ENCODE measurements at regions not wholly inside any gene's neighbourhood (a gene's known extent, or its start where the extent isn't known, plus 50 kb on each side); places are given as distances from the start of the nearest gene placed in this dataset.

DNA sequence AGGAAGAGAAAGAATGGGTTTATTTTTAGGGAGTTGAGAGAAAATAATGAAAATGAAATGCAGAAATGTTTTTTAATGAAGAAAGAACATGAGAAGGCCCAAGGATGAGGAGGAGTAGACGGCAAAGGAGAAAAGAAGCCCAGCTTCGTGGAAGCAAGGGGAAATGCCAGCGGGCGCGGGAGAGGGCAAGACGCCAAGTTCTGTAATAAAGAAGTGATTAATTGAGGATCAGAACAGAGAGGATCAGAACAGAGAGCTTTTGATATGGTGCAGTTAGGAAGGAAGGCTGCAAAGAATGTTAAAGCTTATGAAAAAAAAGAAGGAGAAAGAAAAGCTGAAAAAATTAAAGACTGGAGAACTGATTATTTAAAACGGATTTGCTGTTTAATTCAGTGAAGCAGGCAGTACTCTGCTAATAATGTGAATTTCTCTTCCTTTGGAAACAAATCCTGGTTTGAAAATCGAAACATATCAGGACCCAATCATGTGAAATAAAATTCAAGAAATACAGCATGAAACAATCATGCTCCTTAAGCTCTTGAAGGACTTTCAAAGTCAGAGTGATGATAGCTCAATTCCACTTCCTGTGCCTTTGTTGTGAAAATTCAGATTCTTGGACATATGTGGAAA, 99.3 kb upstream of the SOX1 start:
- H3K27ac ChIP-seq (ENCODE audit: low read depth, low read length) = no peak overlapping the region
- H2BK20ac ChIP-seq (ENCODE audit: low read length) = no peak overlapping the region
- H3K4me3 ChIP-seq (ENCODE audit: extremely low read depth in 1 of 4, insufficient read depth in 2 of 4, low read depth in 3 of 4, low read length in 4 of 4) = no peak overlapping the region
- no peak overlapping the region for H4K8ac ChIP-seq (ENCODE audit: extremely low read depth, insufficient read depth, low read length)
- no peaks in the 10 kb centered on the region for H3K79me2 ChIP-seq (ENCODE audit: control insufficient read depth in 1 of 2, insufficient read depth in 2 of 2, low read length in 2 of 2)
- H2BK5ac ChIP-seq (ENCODE audit: low read depth, low read length) = no peak overlapping the region
- TF ChIP-seq BACH1 (IDR thresholded peaks at IDR 0.05; ENCODE audit: low read length) (no peak), NRF1 (IDR thresholded peaks at IDR 0.05; ENCODE audit: low read depth, low read length) (no peak), CHD2 (IDR thresholded peaks at IDR 0.05; ENCODE audit: low read length) (no peak), RAD21 (IDR thresholded peaks at IDR 0.05 in 1 of 2, conservative IDR thresholded peaks at IDR 0.05 in 1 of 2; ENCODE audit: low read depth in 2 of 2, low read length in 2 of 2) (no peak), FOSL1 (IDR thresholded peaks at IDR 0.05; ENCODE audit: insufficient read depth, low read depth, low read length) (no peak), BCL11A (IDR thresholded peaks at IDR 0.05; ENCODE audit: low read depth in 2 of 2, low read length in 2 of 2) (no peak)
- H3K4ac ChIP-seq (replicated peaks; ENCODE audit: insufficient read length, low read depth, low read length) = no peak overlapping the region
- no peak overlapping the region for H3K18ac ChIP-seq (ENCODE audit: extremely low read depth, low read length)
- no peak overlapping the region for H2BK120ac ChIP-seq (replicated peaks; ENCODE audit: low read depth, low read length)
- H3K23me2 ChIP-seq (ENCODE audit: low read depth, low read length) = no peaks in the 10 kb centered on the region
- H2AFZ ChIP-seq (ENCODE audit: low read length) = no peak overlapping the region
- no peak overlapping the region for H4K91ac ChIP-seq (replicated peaks; ENCODE audit: insufficient read length, low read length)
- H3K14ac ChIP-seq (ENCODE audit: insufficient read length) = no peak overlapping the region
- H4K20me1 ChIP-seq (replicated peaks in 1 of 2; ENCODE audit: control insufficient read depth in 1 of 2, insufficient read depth in 2 of 2, low read length in 2 of 2) = no peaks in the 10 kb centered on the region
- H3K36me3 ChIP-seq (ENCODE audit: control insufficient read depth in 2 of 4, insufficient read depth in 4 of 4, low read length in 3 of 4) = no peaks in the 10 kb centered on the region
- no peak overlapping the region for H4K5ac ChIP-seq (ENCODE audit: insufficient read length, low read depth, low read length)
- FAIRE-seq = no peak
- no peak overlapping the region for H3K4me2 ChIP-seq (ENCODE audit: insufficient read depth in 1 of 2, low read depth in 2 of 2, low read length in 2 of 2)
- no peak for DNase-seq (ENCODE audit: low read depth in 1 of 2, low spot score in 2 of 2)
- whole genome bisulfite sequencing, 2 experiments (ENCODE audit: extremely low coverage in 1 of 2, insufficient coverage in 1 of 2, insufficient read length in 1 of 2, insufficient replicate concordance in 2 of 2, low coverage in 1 of 2, low lambda C conversion rate in 2 of 2, missing lambda C conversion rate in 1 of 2) = 92% methylated on average over 8 of the region's 8 CpGs; no CpG with 5 or more reads in 1 of the 2 experiments
- no peak overlapping the region for H2BK15ac ChIP-seq (ENCODE audit: low read length)
- no peak overlapping the region for H2AK5ac ChIP-seq (ENCODE audit: low read depth, low read length)
- no peaks in the 10 kb centered on the region for H3K9me3 ChIP-seq (ENCODE audit: insufficient read depth in 2 of 2, low read depth in 1 of 2, low read length in 1 of 2)
- H2BK12ac ChIP-seq (ENCODE audit: low read depth, low read length) = no peak overlapping the region
- POLR2A ChIA-PET (ENCODE audit: partially characterized antibody) = no interaction called here
- no peaks in the 10 kb centered on the region; a peak in 2 of 7 replicates for H3K27me3 ChIP-seq (replicated peaks in 1 of 4; ENCODE audit: control insufficient read depth in 3 of 4, extremely low read depth in 1 of 4, insufficient read depth in 3 of 4, low read length in 3 of 4)
- no peaks in the 10 kb centered on the region for H3K4me1 ChIP-seq (replicated peaks in 1 of 4; ENCODE audit: control insufficient read depth in 3 of 4, insufficient read depth in 4 of 4, low read length in 3 of 4)
- no peak overlapping the region for H3K9ac ChIP-seq (replicated peaks in 1 of 4; ENCODE audit: extremely low read depth in 1 of 4, low read depth in 3 of 4, low read length in 3 of 4)
- CTCF ChIA-PET (ENCODE audit: partially characterized antibody) = interaction anchor here (1.3 kb wide), 1 partner anchor 16 kb away, joined by 4 read pairs; no protein-coding TSS in a partner anchor
- H3K23ac ChIP-seq (ENCODE audit: insufficient read length) = no peak overlapping the region
- H3K79me1 ChIP-seq (ENCODE audit: low read depth, low read length) = peaks cover 2% of the 10 kb centered on the region; the same call in 1 of the 2 replicates
- H3K56ac ChIP-seq (replicated peaks; ENCODE audit: insufficient read length, low read depth, low read length) = no peak overlapping the region
